ENCODE measurements at regions not wholly inside any gene's neighbourhood (a gene's known extent, or its start where the extent isn't known, plus 50 kb on each side); places are given as distances from the start of the nearest gene placed in this dataset.

DNA sequence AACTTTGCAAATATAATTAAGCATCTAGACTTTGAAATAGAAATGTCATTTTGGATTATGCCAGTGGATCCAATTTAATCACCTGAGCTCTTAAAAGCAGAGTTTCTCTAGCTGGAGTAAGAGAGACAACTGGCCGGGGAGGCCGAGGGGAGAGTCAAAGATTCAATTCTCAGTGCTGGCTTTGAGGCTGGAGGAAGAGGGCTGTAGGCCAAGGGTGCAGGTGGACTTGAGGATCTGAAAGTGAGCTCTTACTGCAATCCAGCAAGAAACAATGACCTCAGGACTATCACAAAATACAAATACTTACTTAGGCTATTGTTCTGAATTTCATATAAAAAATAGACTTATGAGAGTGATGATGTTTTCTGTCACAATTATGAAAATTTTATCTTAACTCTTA is 814.5 kb downstream of the CBLN2 start:
- DNase-seq (ENCODE audit: low spot score) = no peak

DNA sequence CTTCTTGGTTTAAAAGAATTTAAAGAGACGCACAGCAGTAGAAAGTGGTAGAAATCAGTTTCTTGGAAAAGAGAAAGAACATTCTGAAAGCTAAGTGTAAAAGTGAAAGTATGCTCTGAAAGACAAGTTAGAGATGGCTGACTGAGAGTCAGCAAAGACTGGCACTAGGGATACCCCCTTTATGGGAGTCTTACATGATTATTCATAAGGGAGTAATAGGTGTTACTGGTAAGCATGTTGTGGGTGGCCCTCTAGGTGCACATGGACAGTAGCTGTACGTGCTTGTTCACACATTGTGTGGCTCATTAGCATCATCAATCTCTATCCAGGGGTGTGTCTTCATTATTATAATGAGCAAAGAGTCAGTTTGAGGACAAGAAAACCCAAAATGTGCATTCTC is 816.2 kb downstream of the CBLN2 start:
- DNase-seq (ENCODE audit: low spot score) = no peak

DNA sequence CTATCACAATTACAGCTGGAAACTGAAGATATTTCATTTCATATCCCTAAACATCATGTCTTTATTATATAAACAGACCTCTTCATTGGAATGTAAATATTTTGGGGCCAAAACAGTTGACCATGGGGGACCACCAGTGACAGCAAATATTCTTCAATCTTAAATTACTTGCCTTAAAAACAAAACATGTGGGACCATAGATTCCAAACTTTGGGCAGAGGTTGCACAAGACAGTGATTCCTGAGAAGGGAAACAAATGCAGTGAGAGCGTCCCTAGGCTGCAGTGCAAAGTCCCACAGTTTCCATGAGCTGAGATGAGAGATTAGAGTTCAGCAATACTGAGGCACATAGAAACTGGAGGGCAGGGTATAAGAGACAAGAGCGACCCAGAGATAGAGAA is 818.9 kb downstream of the CBLN2 start:
- no peak for DNase-seq (ENCODE audit: low spot score)

DNA sequence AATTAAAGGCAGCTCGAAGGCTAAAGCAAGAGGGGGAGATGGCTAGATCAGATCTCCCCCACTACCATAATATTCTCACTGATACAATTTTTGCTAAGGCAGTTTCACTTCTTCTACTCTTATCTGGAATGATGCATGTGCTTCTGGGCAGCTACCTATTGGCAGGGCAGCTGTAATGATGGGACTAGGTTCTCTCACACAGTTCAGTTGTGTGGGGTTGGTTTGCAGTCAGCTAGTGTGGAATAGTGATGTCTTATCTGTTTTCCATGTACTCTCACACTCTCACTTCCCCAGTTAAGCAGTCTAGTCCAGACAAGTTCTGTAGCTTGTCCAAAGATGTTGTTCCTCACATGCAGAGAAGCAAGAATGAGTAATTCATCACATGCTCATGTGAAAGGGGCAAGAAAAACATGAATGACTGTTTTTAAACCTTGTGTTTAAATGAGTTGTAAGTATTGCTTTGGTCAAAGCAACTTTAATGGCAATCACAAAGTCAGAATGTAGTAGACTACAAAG is 836.1 kb downstream of the CBLN2 start:
- DNase-seq (ENCODE audit: low spot score) = no peak

DNA sequence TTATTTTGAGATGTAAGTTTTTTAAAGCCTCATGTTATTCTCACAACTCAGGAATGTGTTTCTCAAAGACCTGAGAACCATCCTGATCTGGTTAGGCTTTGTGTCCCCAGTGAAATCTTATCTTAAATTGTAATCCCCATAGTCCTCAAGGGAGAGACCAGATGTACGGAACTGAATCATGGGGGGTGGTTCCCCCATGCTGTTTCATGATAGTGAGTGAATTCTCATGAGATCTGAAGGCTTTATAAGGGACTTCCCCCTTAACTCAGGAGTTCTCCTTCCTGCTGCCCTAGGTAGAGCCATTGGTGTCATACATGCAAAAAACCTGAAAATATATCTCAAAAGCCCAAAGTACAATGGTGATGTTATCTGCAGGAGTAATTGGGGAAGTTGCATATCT is 836.7 kb downstream of the CBLN2 start:
- DNase-seq (ENCODE audit: low spot score) = no peak

DNA sequence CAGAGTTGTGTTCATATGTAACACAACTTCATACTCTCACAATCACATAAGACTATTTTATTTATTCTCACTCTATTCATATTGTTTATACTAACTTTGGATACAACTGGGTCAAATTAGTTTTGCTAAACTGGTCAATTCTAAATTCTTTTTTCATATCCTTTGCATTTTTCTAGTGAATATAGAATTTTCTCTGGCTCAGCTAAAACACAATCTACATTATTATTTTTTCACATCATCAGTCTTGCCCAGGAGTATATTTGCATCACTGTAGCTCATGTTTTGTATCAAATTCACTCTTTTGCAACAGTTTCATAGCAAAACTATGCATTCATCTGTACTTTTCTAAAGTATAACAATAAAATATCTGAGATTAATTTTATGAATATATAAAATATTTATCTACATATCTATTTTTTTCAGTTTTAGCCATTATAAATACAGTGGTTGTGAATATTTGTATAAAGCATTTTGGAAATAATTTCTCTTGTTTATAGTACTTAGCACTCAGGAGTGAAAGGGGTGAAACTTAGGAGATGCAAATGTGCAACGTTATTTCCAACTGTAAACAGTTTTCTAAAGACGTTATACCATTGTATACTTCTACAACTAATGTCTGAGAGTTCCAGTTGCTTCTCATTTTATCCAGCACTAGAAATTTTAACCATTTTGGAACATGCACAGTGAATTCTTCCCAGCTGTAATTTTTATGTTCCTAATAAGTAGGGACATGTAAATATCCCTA is 854.6 kb downstream of the CBLN2 start:
- no peak for DNase-seq (ENCODE audit: low spot score)

DNA sequence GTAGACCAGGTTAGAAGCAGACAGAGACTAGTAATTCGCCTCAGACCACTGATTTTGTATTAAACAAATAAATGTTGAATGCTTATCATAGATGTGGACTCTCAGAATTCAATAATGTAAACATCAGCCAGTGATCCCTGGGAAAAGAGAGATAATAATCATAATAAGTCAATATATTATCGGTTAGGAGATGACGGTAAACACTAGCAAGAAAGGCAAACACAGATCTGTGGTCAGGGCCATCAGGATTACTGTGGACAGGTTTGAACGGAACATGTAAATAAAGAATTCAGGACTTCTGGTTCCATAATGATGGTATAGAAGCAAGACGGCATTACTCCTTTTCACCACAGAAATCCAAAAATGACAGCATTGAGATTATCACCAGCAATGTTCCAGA is 861.6 kb downstream of the CBLN2 start:
- DNase-seq (ENCODE audit: low spot score) = no peak

DNA sequence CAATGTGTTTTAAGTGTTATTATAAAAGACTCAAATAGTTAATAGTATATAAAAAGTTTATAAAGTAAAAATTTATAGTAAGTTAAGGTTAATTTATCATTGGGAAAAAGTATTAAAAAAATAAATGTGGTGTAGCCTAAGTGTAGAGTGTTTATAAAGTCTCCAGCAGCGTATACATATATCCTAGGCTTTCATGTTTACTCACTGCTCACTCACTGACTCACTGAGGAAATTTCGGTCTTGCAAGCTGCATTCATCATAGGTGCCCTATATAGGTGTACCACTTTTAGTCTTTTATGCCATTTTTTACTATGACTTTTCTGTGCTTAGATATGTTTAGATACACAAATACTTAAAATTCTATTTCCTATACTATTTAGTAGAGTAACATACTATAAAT is 866.0 kb downstream of the CBLN2 start:
- DNase-seq (ENCODE audit: low spot score) = no peak

DNA sequence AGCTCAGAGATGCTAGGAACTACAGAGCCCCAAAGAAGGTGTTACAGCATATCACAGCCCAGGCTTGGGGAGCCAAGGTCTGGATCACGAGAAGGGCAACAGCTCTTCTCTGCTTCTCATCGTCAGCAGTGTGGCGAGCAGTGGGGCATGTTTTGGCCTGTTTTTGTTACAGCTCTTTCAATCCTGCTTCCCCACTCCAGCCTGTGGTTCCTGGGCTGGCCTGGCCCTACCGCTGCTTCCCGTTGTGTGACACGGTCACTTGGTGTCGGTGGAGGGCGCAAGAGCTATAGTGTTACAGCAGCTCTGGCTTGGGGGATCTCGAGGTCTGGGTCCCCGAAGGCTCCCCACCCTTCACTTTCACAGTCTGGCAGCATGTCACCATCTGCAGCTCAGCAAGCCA is 870.2 kb downstream of the CBLN2 start:
- DNase-seq (ENCODE audit: low spot score) = peak; percentile 2

DNA sequence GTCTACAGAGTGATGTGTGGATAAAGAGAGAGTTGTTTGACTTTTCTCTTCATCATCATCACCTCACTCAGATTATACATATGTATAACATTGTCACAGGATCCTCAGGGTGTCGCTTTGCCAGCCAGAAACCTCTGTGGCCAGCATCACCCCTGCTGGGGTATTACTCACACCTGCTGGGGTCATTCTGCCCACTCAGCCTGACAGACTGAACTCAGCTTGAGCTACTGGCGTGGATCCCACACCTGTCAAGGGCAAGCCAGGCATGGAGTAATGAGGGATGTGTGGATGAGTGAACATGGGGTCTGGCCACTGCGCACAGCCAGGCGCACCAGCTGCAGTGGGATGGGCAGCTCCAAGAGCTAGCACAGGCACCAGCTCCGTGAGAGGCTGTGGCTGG is 870.6 kb downstream of the CBLN2 start:
- peak; percentile 29 for DNase-seq (ENCODE audit: low spot score)

DNA sequence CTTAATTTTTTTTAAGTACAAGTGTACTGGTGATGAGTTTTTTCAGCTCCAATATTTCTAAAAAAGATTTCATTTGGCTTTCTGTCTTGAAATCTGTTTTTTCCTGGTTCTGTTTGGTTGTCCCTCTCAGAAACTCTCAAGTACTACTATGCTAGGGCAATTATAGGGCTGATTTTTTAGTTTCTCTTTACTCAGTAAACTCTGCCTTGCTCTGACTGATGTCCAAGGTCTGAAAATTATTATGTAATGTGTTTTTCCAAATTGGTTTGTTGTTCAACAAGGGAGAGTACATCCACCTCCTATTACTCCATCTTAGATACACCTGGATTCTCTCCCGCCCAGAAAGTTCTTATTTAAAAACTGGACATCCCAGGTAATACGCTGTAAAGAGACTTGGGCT is 877.7 kb downstream of the CBLN2 start:
- no peak for DNase-seq (ENCODE audit: low spot score)

DNA sequence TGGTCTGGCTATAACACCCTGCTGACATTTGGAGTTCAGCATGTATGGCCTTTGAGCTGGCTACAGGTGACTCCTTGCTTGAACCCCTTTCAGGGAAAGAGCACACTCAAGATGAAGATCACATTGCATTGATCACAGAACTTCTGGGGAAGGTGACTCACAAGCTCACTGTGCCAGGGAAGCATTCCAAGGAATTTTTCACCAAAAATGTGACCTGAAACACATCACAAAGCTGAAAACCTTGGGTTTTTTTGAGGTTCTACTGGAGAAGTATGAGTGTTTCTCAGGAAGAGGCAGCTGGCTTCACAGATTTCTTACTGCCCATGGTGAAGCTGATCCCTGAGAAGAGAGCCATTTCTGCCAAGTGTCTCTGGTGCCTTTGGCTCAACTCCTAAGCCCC is 879.0 kb downstream of the CBLN2 start:
- no peak for DNase-seq (ENCODE audit: low spot score)

DNA sequence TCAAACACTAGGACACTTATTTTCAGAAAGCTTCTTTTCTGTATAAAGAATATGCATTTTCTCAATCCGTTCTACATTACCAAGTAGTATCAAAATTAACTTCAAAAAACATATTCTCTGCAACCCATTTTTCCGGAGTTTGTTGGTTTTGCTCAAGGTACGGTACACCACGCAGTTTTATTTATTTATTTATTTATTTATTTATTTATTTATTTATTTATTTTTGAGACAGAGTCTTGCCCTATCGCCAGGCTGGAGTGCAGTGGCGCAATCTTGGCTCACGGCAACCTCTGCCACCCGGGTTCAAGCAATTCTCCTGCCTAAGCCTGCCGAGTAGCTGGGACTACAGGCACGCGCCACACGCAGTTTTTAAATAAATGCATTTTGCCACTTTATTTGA is 900.3 kb downstream of the CBLN2 start:
- no peak for DNase-seq (ENCODE audit: low spot score)

DNA sequence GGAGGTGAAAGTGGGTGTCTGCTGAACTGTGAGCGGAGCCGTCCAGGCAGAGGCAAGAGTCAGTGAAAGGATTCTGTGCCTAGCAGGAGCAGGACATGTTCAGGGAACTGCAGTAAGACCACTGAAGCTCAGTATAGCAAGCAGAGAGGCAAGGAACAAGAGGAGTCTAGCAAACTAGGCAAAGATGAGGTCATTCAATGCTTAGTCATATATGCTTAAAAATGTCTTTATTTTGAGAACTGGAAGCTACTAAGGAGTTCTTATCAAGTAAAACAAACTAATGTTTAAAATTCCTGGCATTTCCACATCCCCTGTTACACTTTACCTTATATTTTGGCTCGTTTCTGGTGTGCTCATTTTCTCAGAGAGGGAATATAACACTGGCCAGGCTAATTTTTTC is 913.4 kb downstream of the CBLN2 start:
- DNase-seq (ENCODE audit: low spot score) = no peak

DNA sequence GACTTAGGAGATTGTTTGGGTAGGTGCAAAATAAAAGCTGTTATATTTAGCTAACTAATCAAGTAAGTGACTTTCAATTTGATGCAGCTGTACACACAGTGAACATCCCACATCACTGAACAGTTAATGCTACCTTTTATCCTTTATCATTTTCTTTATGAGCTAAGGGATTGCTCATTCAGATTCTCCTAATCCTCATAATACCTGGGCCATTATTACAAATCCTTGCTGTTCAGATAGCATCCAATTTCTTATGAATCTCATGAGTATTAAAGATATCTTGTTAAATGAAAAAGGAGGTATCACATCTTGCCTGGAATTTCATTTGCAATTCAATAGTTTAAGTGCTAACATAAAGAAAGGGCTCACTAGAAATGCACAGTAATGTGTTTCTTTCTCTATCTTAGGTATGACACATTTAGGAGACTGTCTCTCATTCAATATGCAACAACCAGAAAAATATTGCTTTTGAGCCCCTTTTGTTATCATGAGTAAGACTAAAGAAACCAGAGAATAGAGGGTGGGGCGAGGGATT is 918.5 kb downstream of the CBLN2 start:
- DNase-seq (ENCODE audit: low spot score) = no peak

DNA sequence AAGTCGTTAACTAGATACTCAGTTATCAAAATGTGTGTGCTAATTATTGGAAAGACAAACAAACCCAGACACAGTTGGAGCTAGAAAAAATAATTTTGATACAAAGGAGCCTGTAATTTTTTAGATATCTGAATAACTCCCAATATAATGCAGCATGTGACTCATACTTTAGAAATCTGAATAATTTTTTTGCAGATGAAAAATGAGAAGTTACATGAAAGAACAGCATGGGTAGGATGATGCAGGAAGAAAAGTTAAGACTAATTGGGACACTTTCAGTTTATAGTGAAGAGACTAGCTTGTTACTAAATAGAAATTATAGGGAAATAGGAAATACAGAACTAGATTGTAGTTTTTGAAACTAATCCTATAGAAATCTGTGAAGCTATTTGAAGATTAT is 945.8 kb downstream of the CBLN2 start:
- DNase-seq (ENCODE audit: low spot score) = no peak

DNA sequence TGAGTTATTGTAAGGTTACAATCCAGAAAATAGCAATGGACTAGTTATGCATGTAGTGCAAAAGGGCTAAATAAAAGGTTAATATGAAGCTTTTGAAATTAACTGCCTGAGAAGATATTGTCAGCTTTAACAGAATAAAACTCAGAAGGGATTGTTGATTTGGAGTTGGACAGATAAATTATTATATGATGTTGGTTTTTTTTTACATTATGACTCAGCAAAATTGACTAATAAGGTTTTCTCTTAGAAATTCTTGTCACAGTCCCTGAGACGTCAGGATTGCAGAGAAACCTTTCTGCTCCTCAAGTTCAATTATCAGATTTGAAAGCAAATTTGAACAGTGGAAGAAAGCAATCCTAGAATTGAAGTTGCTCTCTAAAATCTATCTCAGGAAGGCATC is 946.9 kb downstream of the CBLN2 start:
- DNase-seq (ENCODE audit: low spot score) = no peak

DNA sequence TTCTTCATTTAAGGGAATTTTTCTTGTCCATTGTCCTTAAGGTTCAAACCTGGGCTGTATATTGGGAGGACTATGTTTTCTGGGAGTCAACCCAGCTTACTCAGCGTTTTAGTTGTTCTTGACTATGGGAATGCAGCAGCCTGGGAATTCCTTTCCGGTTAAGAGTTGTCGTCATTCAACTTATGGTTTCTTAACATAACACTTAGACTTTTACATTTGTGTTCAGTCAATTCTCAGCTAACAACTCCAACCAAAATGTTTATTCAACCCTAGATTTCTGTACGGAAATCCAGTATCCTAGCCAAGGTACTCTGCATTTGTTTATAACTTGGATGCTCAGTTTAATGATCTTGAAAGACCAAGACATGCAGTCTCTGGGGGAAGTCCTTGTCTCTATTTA is 960.9 kb downstream of the CBLN2 start:
- no peak for DNase-seq (ENCODE audit: low spot score)

DNA sequence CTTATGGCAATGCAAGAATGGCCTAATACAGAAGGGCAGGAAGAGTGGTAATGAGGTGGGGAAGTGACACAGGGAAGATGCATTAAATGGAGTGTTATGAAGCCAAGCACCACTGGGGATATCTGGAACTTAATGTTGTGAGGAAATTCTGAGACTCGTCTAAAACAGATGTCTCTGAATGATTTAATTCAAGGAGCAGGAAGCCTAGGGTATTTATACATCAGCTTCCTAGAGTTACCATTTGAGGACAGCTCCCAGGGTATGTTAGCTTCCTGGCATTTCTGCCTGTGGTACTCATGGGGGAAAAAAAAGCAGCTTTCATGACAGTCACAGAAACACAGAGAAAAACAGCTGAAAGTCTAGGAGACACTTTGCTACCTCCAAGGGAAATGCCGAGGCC is 989.5 kb downstream of the CBLN2 start:
- DNase-seq (ENCODE audit: low spot score) = no peak

DNA sequence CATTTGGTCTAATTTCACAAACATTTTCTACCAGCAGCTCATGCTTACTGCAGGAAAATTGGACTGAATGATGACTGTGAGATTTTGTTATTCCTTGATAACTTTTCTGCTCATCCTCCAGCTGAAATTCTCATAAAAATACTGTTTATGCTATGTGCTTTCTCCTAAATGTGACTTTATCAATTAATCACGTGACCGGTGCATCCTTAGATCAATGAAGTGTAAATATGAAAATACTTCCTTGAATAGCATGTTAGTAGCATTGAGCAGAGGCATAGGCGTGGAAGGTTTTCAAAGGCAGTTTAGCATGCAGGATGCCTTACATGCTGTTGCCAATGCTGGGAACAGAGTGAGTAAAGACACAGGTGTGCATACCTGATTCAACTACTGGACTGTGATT is 1002.5 kb downstream of the CBLN2 start:
- no peak for DNase-seq (ENCODE audit: low spot score)

DNA sequence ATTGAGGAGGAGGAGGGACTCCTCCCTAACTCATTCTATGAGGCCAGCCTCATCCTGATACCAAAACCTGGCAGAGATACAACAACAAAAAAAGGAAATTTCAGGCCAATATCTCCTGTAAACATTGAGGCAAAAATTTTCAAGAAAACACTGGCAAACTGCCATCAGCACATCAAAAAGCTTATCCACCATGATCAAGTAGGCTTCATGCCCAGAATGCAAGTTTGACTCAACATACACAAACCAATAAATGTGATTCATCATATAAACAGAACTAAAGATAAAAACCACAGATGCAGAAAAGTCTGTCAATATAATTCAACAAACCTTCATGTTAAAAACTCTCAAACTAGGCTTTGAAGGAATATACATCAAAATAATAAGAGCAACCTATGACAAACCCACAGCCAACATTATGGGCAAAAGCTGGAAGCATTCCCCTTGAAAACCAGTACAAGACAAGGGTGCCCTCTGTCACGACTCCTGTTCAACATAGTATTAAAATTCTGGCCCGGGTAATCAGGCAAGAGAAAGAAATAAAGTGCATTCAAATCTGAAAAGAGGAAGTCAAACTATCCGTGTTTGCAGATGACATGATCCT is 1014.3 kb downstream of the CBLN2 start:
- DNase-seq (ENCODE audit: low spot score) = no peak

DNA sequence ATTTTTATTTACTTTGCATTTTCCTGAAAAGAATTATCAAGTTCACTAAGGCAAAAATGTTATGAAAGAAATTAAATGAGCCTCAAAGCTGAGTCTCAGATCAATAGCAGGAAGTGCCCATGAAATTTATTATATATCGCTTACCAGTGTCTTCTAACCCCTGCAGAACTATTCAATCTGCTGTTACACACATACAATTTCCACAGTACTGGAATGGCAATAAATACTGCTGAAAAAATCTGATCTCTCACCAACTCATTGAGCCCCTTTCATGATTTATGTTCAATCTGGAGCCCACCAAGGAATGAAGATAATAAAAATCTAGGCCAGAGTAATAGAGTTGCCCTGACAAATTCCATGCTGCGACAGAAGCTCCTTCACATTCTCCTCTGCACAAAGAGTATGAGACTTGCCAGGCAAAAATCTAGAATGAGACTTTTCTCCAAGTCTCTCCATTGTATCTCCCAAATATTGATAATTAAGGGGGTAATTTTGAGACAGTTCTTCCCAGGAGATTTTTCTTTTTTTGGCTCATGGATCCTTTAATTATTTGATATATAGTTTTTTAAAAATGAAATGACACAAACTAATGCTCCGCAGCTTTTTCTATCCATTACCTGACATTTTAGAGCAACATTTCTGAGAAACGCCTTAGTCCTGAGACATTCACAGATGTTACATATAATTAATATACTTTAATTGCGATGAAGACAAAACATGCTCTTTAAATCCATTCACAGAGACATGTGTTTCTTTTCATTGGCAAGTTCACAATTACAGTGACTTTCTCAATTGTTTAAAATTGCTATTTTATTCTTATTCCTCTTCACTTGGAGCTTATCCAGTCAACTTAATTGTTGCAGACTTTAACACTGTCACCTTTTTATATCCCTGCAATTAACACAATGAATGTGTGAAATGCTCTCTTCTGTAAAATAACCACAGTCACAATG is 1020.4 kb downstream of the CBLN2 start:
- no peak for DNase-seq (ENCODE audit: low spot score)

DNA sequence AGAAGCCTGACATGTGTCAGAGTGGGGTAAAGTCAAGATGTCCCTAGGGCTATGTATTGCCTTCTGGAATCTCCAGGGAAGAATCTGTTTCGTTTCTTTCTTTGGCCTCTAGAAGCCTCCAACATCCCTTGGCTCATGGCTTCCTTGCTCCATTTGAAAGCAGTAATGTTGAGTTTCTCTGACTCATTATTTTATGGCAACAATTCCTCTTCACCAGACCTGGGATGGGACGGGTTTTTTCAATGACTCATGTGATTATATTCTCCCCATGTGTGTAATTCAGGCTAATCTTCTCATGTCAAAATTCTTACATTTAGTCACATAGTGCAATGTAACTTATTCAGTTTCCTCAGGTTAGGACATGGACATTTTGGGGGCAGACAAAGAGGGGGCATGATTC is 1038.6 kb downstream of the CBLN2 start:
- no peak for DNase-seq (ENCODE audit: low spot score)
